ENCODE measurements at regions not wholly inside any gene's neighbourhood (a gene's known extent, or its start where the extent isn't known, plus 50 kb on each side); places are given as distances from the start of the nearest gene placed in this dataset.

GRCh38 chr12:130222519-130223218, 60.4 kb downstream of the FZD10 start:
- H2AFZ ChIP-seq (ENCODE audit: low read length) = no peak overlapping the region
- no peak overlapping the region for H3K4me3 ChIP-seq (ENCODE audit: insufficient read depth, low read length)
- no peak for DNase-seq (ENCODE audit: insufficient read length, low spot score, missing footprints)
- H3K27me3 ChIP-seq (ENCODE audit: insufficient read depth, low read length) = no peaks in the 10 kb centered on the region
- H3K79me2 ChIP-seq (ENCODE audit: insufficient read depth, low read length) = no peaks in the 10 kb centered on the region
- H4K20me1 ChIP-seq (ENCODE audit: insufficient read depth, low read length) = no peaks in the 10 kb centered on the region
- TF ChIP-seq CTCF (IDR thresholded peaks at IDR 0.05; ENCODE audit: extremely low read depth, low read depth, low read length) = no peak
- no peak overlapping the region for H3K27ac ChIP-seq (ENCODE audit: low read depth, low read length)
- no peaks in the 10 kb centered on the region for H3K4me1 ChIP-seq (ENCODE audit: insufficient read depth, low read length)
- H3K36me3 ChIP-seq (ENCODE audit: insufficient read depth, low read length) = no peaks in the 10 kb centered on the region
- H3K4me2 ChIP-seq (ENCODE audit: insufficient read depth, low read length) = no peak overlapping the region
- no peaks in the 10 kb centered on the region for H3K9me3 ChIP-seq (ENCODE audit: low read depth, low read length)

GRCh38 chr12:130223767-130224244, 61.5 kb downstream of the FZD10 start:
- Histone ChIP-seq H2AFZ (ENCODE audit: low read length) (no peak overlapping the region), H3K79me2 (ENCODE audit: insufficient read depth, low read length) (no peaks in the 10 kb centered on the region), H3K4me3 (ENCODE audit: insufficient read depth, low read length) (no peak overlapping the region), H4K20me1 (ENCODE audit: insufficient read depth, low read length) (no peaks in the 10 kb centered on the region), H3K27me3 (ENCODE audit: insufficient read depth, low read length) (no peaks in the 10 kb centered on the region), H3K9me3 (ENCODE audit: low read depth, low read length) (no peaks in the 10 kb centered on the region), H3K4me1 (ENCODE audit: insufficient read depth, low read length) (no peaks in the 10 kb centered on the region), H3K36me3 (ENCODE audit: insufficient read depth, low read length) (no peaks in the 10 kb centered on the region), H3K27ac (ENCODE audit: low read depth, low read length) (no peak overlapping the region), H3K4me2 (ENCODE audit: insufficient read depth, low read length) (no peak overlapping the region)
- no peak for DNase-seq (ENCODE audit: insufficient read length, low spot score, missing footprints)
- no peak for TF ChIP-seq CTCF (IDR thresholded peaks at IDR 0.05; ENCODE audit: extremely low read depth, low read depth, low read length)

GRCh38 chr12:130224613-130225012, 62.3 kb downstream of the FZD10 start:
- H3K4me2 ChIP-seq (ENCODE audit: insufficient read depth, low read length) = no peak overlapping the region
- H3K27ac ChIP-seq (ENCODE audit: low read depth, low read length) = no peak overlapping the region
- no peaks in the 10 kb centered on the region for H4K20me1 ChIP-seq (ENCODE audit: insufficient read depth, low read length)
- H3K27me3 ChIP-seq (ENCODE audit: insufficient read depth, low read length) = no peaks in the 10 kb centered on the region
- no peaks in the 10 kb centered on the region for H3K79me2 ChIP-seq (ENCODE audit: insufficient read depth, low read length)
- H2AFZ ChIP-seq (ENCODE audit: low read length) = no peak overlapping the region
- no peak for DNase-seq (ENCODE audit: insufficient read length, low spot score, missing footprints)
- no peaks in the 10 kb centered on the region for H3K9me3 ChIP-seq (ENCODE audit: low read depth, low read length)
- H3K36me3 ChIP-seq (ENCODE audit: insufficient read depth, low read length) = no peaks in the 10 kb centered on the region
- TF ChIP-seq CTCF (IDR thresholded peaks at IDR 0.05; ENCODE audit: extremely low read depth, low read depth, low read length) = no peak
- no peaks in the 10 kb centered on the region for H3K4me1 ChIP-seq (ENCODE audit: insufficient read depth, low read length)
- H3K4me3 ChIP-seq (ENCODE audit: insufficient read depth, low read length) = no peak overlapping the region

- no peak overlapping the region for H2AFZ ChIP-seq (ENCODE audit: low read length)
- H4K20me1 ChIP-seq (ENCODE audit: insufficient read depth, low read length) = no peaks in the 10 kb centered on the region
- no peaks in the 10 kb centered on the region for H3K9me3 ChIP-seq (ENCODE audit: low read depth, low read length)
- no peak overlapping the region for H3K4me2 ChIP-seq (ENCODE audit: insufficient read depth, low read length)
- no peak overlapping the region for H3K4me3 ChIP-seq (ENCODE audit: insufficient read depth, low read length)
- no peaks in the 10 kb centered on the region for H3K36me3 ChIP-seq (ENCODE audit: insufficient read depth, low read length)
- no peak for TF ChIP-seq CTCF (IDR thresholded peaks at IDR 0.05; ENCODE audit: extremely low read depth, low read depth, low read length)
- no peak overlapping the region for H3K27ac ChIP-seq (ENCODE audit: low read depth, low read length)
- no peaks in the 10 kb centered on the region for H3K79me2 ChIP-seq (ENCODE audit: insufficient read depth, low read length)
- H3K4me1 ChIP-seq (ENCODE audit: insufficient read depth, low read length) = no peaks in the 10 kb centered on the region
- no peaks in the 10 kb centered on the region for H3K27me3 ChIP-seq (ENCODE audit: insufficient read depth, low read length)
- DNase-seq (ENCODE audit: insufficient read length, low spot score, missing footprints) = no peak
Measured at GRCh38 chr12:130225347-130225746, 63.1 kb downstream of the FZD10 start.

All from osteoblast (primary cell).